Ectodermal cell (in vitro differentiated cells): ENCODE measurements at regions not wholly inside any gene's neighbourhood (a gene's known extent, or its start where the extent isn't known, plus 50 kb on each side); places are given as distances from the start of the nearest gene placed in this dataset.

Experiments
- H3K27ac ChIP-seq: 2 replicates; pipeline ENCODE4 v1.7.0; 2013; ENCODE audit warnings: mild to moderate bottlenecking, low read depth, low read length; ENCODE audit not compliant: insufficient read depth, poor library complexity, severe bottlenecking
- H3K27me3 ChIP-seq: 2 replicates; pipeline ENCODE4 v1.7.0; 2013; ENCODE audit warnings: mild to moderate bottlenecking, low read length; ENCODE audit not compliant: insufficient read depth, control insufficient read depth, poor library complexity, severe bottlenecking
- H3K36me3 ChIP-seq: one replicate; pipeline ENCODE4 v1.7.0; 2013; ENCODE audit warnings: low read length; ENCODE audit not compliant: control insufficient read depth, insufficient read depth
- H3K4me1 ChIP-seq: one replicate; pipeline ENCODE4 v1.7.0; 2013; ENCODE audit warnings: low read length; ENCODE audit not compliant: control insufficient read depth, insufficient read depth
- H3K4me3 ChIP-seq: 2 replicates; pipeline ENCODE4 v1.7.0; 2013; ENCODE audit warnings: low read depth, low read length, control low read depth; ENCODE audit not compliant: insufficient read depth
- H3K9me3 ChIP-seq: 2 replicates; pipeline ENCODE4 v1.7.0; 2013; ENCODE audit warnings: mild to moderate bottlenecking, low read length, moderate library complexity; ENCODE audit not compliant: control insufficient read depth
- WGBS, 2 experiments: methylation state at CpG; one replicate each; pipeline ENCODE4 v1.1.7; 2013; ENCODE audit warnings: missing lambda C conversion rate in 2 of 2; 5-methylcytosine and 5-hydroxymethylcytosine counted together

- H3K9me3 ChIP-seq, result no peaks in the 10 kb centered on the region
- no peak overlapping the region for H3K27ac ChIP-seq
- 91 to 100% methylated on average over 1 to 2 of the region's 2 CpGs for WGBS, 2 experiments
- no peaks in the 10 kb centered on the region for H3K27me3 ChIP-seq
- no peaks in the 10 kb centered on the region for H3K4me1 ChIP-seq
- no peak overlapping the region for H3K4me3 ChIP-seq
- H3K36me3 ChIP-seq, result no peaks in the 10 kb centered on the region
These were observed 451.5 kb downstream of the EPHA4 start for GRCh38 chr2:221120643-221121042.

- no peaks in the 10 kb centered on the region for H3K4me1 ChIP-seq
- no peak overlapping the region for H3K27ac ChIP-seq
- H3K4me3 ChIP-seq, result no peak overlapping the region
- no peaks in the 10 kb centered on the region for H3K27me3 ChIP-seq
- WGBS, 2 experiments, result 100% methylated on average over 3 of the region's 3 CpGs
- H3K9me3 ChIP-seq, result peaks cover 2% of the 10 kb centered on the region
- H3K36me3 ChIP-seq, result no peaks in the 10 kb centered on the region
These were observed 448.7 kb downstream of the EPHA4 start for GRCh38 chr2:221123396-221123795.

GRCh38 chr2:221124532-221125240 lies 447.4 kb downstream of the EPHA4 start:
- H3K4me1 ChIP-seq, result no peaks in the 10 kb centered on the region
- H3K27ac ChIP-seq, result no peak overlapping the region
- H3K9me3 ChIP-seq, result peaks cover 2% of the 10 kb centered on the region
- 78 to 81% methylated on average over 9 of the region's 9 CpGs for WGBS, 2 experiments
- no peak overlapping the region for H3K4me3 ChIP-seq
- H3K36me3 ChIP-seq, result no peaks in the 10 kb centered on the region
- H3K27me3 ChIP-seq, result no peaks in the 10 kb centered on the region

GRCh38 chr2:221125691-221126090 lies 446.4 kb downstream of the EPHA4 start:
- H3K27me3 ChIP-seq, result no peaks in the 10 kb centered on the region
- no peaks in the 10 kb centered on the region for H3K36me3 ChIP-seq
- no peak overlapping the region for H3K27ac ChIP-seq
- H3K4me1 ChIP-seq, result no peaks in the 10 kb centered on the region
- no peak overlapping the region for H3K4me3 ChIP-seq
- WGBS, 2 experiments, result 85 to 98% methylated on average over 2 to 3 of the region's 3 CpGs
- H3K9me3 ChIP-seq, result peaks cover 2% of the 10 kb centered on the region

GRCh38 chr2:221129657-221130056 lies 442.4 kb downstream of the EPHA4 start:
- H3K4me3 ChIP-seq, result no peak overlapping the region
- WGBS, 2 experiments, result 88 to 95% methylated on average over 1 of the region's 1 CpG
- H3K4me1 ChIP-seq, result no peaks in the 10 kb centered on the region
- peaks cover 2% of the 10 kb centered on the region for H3K9me3 ChIP-seq
- H3K36me3 ChIP-seq, result no peaks in the 10 kb centered on the region
- no peak overlapping the region for H3K27ac ChIP-seq
- no peaks in the 10 kb centered on the region for H3K27me3 ChIP-seq

GRCh38 chr2:221130431-221130830 lies 441.7 kb downstream of the EPHA4 start:
- Histone ChIP-seq H3K9me3 (peaks cover 2% of the 10 kb centered on the region), H3K27me3 (no peaks in the 10 kb centered on the region), H3K36me3 (no peaks in the 10 kb centered on the region), H3K27ac (no peak overlapping the region), H3K4me1 (no peaks in the 10 kb centered on the region), H3K4me3 (no peak overlapping the region)
- WGBS, 2 experiments, result 84 to 86% methylated on average over 1 of the region's 1 CpG

- H3K4me3 ChIP-seq, result no peak overlapping the region
- H3K27ac ChIP-seq, result no peak overlapping the region
- H3K4me1 ChIP-seq, result no peaks in the 10 kb centered on the region
- WGBS, 2 experiments, result 94 to 95% methylated on average over 1 of the region's 2 CpGs
- no peaks in the 10 kb centered on the region for H3K9me3 ChIP-seq
- no peaks in the 10 kb centered on the region for H3K36me3 ChIP-seq
- no peaks in the 10 kb centered on the region for H3K27me3 ChIP-seq
These were observed 438.2 kb downstream of the EPHA4 start for GRCh38 chr2:221133941-221134340.

GRCh38 chr2:221134718-221135117 lies 437.4 kb downstream of the EPHA4 start:
- 94 to 96% methylated on average over 3 of the region's 3 CpGs for WGBS, 2 experiments
- H3K27ac ChIP-seq, result no peak overlapping the region
- no peaks in the 10 kb centered on the region for H3K36me3 ChIP-seq
- no peaks in the 10 kb centered on the region for H3K4me1 ChIP-seq
- H3K9me3 ChIP-seq, result no peaks in the 10 kb centered on the region
- H3K4me3 ChIP-seq, result no peak overlapping the region
- H3K27me3 ChIP-seq, result no peaks in the 10 kb centered on the region

GRCh38 chr2:221135699-221136098 lies 436.4 kb downstream of the EPHA4 start:
- Histone ChIP-seq H3K27me3 (no peaks in the 10 kb centered on the region), H3K9me3 (no peaks in the 10 kb centered on the region), H3K36me3 (no peaks in the 10 kb centered on the region), H3K27ac (no peak overlapping the region), H3K4me3 (no peak overlapping the region), H3K4me1 (no peaks in the 10 kb centered on the region)
- WGBS, 2 experiments, result 86% methylated on average over 1 of the region's 1 CpG; no CpG with 5 or more reads in 1 of the 2 experiments

GRCh38 chr2:221137385-221137784 lies 434.7 kb downstream of the EPHA4 start:
- Histone ChIP-seq H3K4me3 (no peak overlapping the region), H3K36me3 (no peaks in the 10 kb centered on the region), H3K27me3 (no peaks in the 10 kb centered on the region), H3K9me3 (no peaks in the 10 kb centered on the region), H3K27ac (no peak overlapping the region), H3K4me1 (no peaks in the 10 kb centered on the region)
- WGBS, 2 experiments, result 86 to 100% methylated on average over 2 of the region's 2 CpGs
